ENCODE measurements at regions not wholly inside any gene's neighbourhood (a gene's known extent, or its start where the extent isn't known, plus 50 kb on each side); places are given as distances from the start of the nearest gene placed in this dataset.
A peak's percentile ranks its signal among the peaks of the same experiment; 100 is the strongest.

DNA sequence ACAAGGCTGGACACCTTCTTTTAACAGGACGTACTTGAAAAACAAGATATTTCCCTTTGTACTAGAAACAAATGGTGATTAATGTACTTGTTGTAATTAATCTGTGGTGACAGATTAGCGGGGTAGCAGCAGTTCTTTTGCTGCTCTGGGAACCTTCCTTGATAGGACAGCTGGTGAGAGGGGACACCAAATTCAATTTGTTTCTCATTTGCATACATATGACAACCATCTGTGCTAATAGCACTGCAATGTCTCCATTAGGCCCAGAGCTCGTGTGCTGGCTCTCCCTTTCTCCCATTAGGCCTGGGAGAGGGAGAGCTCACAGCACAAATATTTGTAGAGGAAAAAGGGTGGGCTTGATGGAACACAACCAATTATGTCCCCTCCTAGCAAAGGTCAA lies 221.0 kb upstream of the HS3ST3A1 start:
- Mint-ChIP-seq H3K9me3 (peaks cover 0 to 12% (median 2%) of the 10 kb centered on the region in 11 donors), H3K4me3 (no peak overlapping the region), H3K4me1 (peaks cover 0 to 6% (median 0%) of the 10 kb centered on the region in 7 donors), H3K36me3 (peaks cover 0 to 11% (median 3%) of the 10 kb centered on the region in 5 donors), H3K27me3 (no peaks in the 10 kb centered on the region), H3K27ac (no peak overlapping the region)
- ATAC-seq (no peak), DNase-seq (no peak)
- ChIA-PET POLR2A (no interaction called here), CTCF (no interaction called here)
- H3K4me3 ChIP-seq (ENCODE audit: low read length) = no peak overlapping the region
- H3K27ac ChIP-seq (ENCODE audit: low read depth, low read length) = no peak overlapping the region
- no peaks in the 10 kb centered on the region for H3K9me3 ChIP-seq (ENCODE audit: control insufficient read depth in 2 of 3, low read length in 3 of 3)
- H3K27me3 ChIP-seq (ENCODE audit: control insufficient read depth in 2 of 2, insufficient read depth in 2 of 2, low read length in 2 of 2) = no peaks in the 10 kb centered on the region
- no peaks in the 10 kb centered on the region for H3K4me1 ChIP-seq (ENCODE audit: control insufficient read depth in 2 of 2, insufficient read depth in 2 of 2, low read length in 2 of 2)
- intact Hi-C loops (cut with micrococcal nuclease) = no loop called here
- H3K36me3 ChIP-seq (ENCODE audit: control insufficient read depth in 2 of 3, insufficient read depth in 3 of 3, low read length in 3 of 3) = no peaks in the 10 kb centered on the region

- H3K27me3 Mint-ChIP-seq = no peaks in the 10 kb centered on the region
- Histone ChIP-seq H3K4me3 (ENCODE audit: low read length) (no peak overlapping the region), H3K9me3 (ENCODE audit: control insufficient read depth in 2 of 3, low read length in 3 of 3) (no peaks in the 10 kb centered on the region), H3K27ac (ENCODE audit: low read depth, low read length) (no peak overlapping the region), H3K36me3 (ENCODE audit: control insufficient read depth in 2 of 3, insufficient read depth in 3 of 3, low read length in 3 of 3) (no peaks in the 10 kb centered on the region), H3K27me3 (ENCODE audit: control insufficient read depth in 2 of 2, insufficient read depth in 2 of 2, low read length in 2 of 2) (no peaks in the 10 kb centered on the region), H3K4me1 (ENCODE audit: control insufficient read depth in 2 of 2, insufficient read depth in 2 of 2, low read length in 2 of 2) (no peaks in the 10 kb centered on the region)
- peaks cover 0 to 19% (median 4%) of the 10 kb centered on the region in 11 donors for H3K9me3 Mint-ChIP-seq
- peaks cover 0 to 6% (median 0%) of the 10 kb centered on the region in 7 donors for H3K4me1 Mint-ChIP-seq
- ATAC-seq (no peak), DNase-seq (no peak)
- no peak overlapping the region for H3K27ac Mint-ChIP-seq
- no peak overlapping the region for H3K4me3 Mint-ChIP-seq
- peaks cover 0 to 20% (median 0%) of the 10 kb centered on the region in 5 donors for H3K36me3 Mint-ChIP-seq
- CTCF ChIA-PET = no interaction called here
- POLR2A ChIA-PET = no interaction called here
- intact Hi-C loops (cut with micrococcal nuclease) = no loop called here
These were observed 223.9 kb upstream of the HS3ST3A1 start for GRCh38 chr17:13825526-13826040.

DNA sequence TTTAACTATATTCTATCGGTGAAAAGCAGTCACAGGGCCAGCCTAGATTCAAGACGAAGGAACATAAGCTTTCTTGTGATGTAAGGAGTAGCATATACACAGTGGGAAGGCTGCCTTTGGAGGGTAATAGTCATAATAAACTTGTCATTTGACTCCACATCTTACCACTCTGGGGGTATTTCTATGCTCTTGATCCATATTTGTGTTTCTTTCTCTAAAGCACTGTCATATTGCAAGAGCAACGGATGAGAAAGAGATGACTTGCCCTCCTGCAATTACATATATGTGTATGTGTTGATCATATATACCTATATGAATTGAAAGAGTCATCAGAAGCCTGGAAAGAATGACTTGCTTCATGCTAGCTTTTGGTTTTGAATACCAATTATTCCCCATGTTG lies 225.4 kb upstream of the HS3ST3A1 start:
- H3K36me3 ChIP-seq (ENCODE audit: control insufficient read depth in 2 of 3, insufficient read depth in 3 of 3, low read length in 3 of 3) = no peaks in the 10 kb centered on the region
- intact Hi-C loops (cut with micrococcal nuclease) = no loop called here
- no peak overlapping the region for H3K4me3 ChIP-seq (ENCODE audit: low read length)
- CTCF ChIA-PET = no interaction called here
- POLR2A ChIA-PET = no interaction called here
- ATAC-seq (no peak), DNase-seq (no peak)
- no peaks in the 10 kb centered on the region for H3K4me1 ChIP-seq (ENCODE audit: control insufficient read depth in 2 of 2, insufficient read depth in 2 of 2, low read length in 2 of 2)
- Mint-ChIP-seq H3K4me1 (peaks cover 0 to 6% (median 0%) of the 10 kb centered on the region in 7 donors), H3K36me3 (peaks cover 0 to 23% (median 1%) of the 10 kb centered on the region in 5 donors), H3K9me3 (peaks cover 0 to 19% (median 4%) of the 10 kb centered on the region in 11 donors), H3K27me3 (peaks cover 0 to under 1% (median 0%) of the 10 kb centered on the region in 5 donors), H3K27ac (no peak overlapping the region), H3K4me3 (no peak overlapping the region)
- no peak overlapping the region for H3K27ac ChIP-seq (ENCODE audit: low read depth, low read length)
- no peaks in the 10 kb centered on the region for H3K9me3 ChIP-seq (ENCODE audit: control insufficient read depth in 2 of 3, low read length in 3 of 3)
- H3K27me3 ChIP-seq (ENCODE audit: control insufficient read depth in 2 of 2, insufficient read depth in 2 of 2, low read length in 2 of 2) = no peaks in the 10 kb centered on the region

GRCh38 chr17:13833921-13834320 lies 232.2 kb upstream of the HS3ST3A1 start:
- Histone ChIP-seq H3K27ac (ENCODE audit: low read depth, low read length) (no peak overlapping the region), H3K4me1 (ENCODE audit: control insufficient read depth in 2 of 2, insufficient read depth in 2 of 2, low read length in 2 of 2) (no peaks in the 10 kb centered on the region), H3K27me3 (ENCODE audit: control insufficient read depth in 2 of 2, insufficient read depth in 2 of 2, low read length in 2 of 2) (no peaks in the 10 kb centered on the region), H3K9me3 (ENCODE audit: control insufficient read depth in 2 of 3, low read length in 3 of 3) (no peaks in the 10 kb centered on the region), H3K36me3 (ENCODE audit: control insufficient read depth in 2 of 3, insufficient read depth in 3 of 3, low read length in 3 of 3) (no peaks in the 10 kb centered on the region), H3K4me3 (ENCODE audit: low read length) (no peak overlapping the region)
- POLR2A ChIA-PET = no interaction called here
- CTCF ChIA-PET = no interaction called here
- ATAC-seq (no peak), DNase-seq (no peak)
- H3K4me1 Mint-ChIP-seq = no peaks in the 10 kb centered on the region
- H3K9me3 Mint-ChIP-seq = peaks cover 0 to 5% (median 1%) of the 10 kb centered on the region in 11 donors
- H3K4me3 Mint-ChIP-seq = no peak overlapping the region
- H3K27ac Mint-ChIP-seq = no peak overlapping the region
- H3K27me3 Mint-ChIP-seq = peaks cover 0 to 4% (median 0%) of the 10 kb centered on the region in 5 donors
- H3K36me3 Mint-ChIP-seq = peaks cover 0 to 19% (median 5%) of the 10 kb centered on the region in 5 donors
- intact Hi-C loops (cut with micrococcal nuclease) = no loop called here

DNA sequence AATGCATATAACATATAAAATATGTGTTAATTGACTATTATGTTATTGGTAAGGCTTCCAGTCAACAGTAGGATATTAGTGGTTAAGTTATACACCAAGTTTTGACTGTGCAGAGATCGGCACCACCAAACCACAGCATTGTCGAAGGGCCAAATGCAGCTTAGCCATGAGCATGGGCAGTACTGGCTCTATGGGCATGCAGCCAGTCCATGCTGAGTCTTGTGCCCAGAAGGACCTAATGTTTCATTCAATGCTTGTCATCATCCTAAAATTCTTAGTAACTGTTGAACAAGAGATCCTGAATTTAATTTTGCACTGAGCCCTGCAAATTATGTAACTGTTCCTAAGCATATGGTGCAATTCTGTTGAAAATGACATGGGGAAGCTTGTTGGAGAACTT lies 233.4 kb upstream of the HS3ST3A1 start:
- H3K4me1 ChIP-seq (ENCODE audit: control insufficient read depth in 2 of 2, insufficient read depth in 2 of 2, low read length in 2 of 2) = no peaks in the 10 kb centered on the region
- no peak for DNase-seq
- peaks cover 0 to 19% (median 5%) of the 10 kb centered on the region in 5 donors for H3K36me3 Mint-ChIP-seq
- H3K9me3 Mint-ChIP-seq = peaks cover 0 to 5% (median 0%) of the 10 kb centered on the region in 11 donors
- H3K4me1 Mint-ChIP-seq = no peaks in the 10 kb centered on the region
- H3K27ac ChIP-seq (ENCODE audit: low read depth, low read length) = no peak overlapping the region
- CTCF ChIA-PET = no interaction called here
- H3K4me3 ChIP-seq (ENCODE audit: low read length) = no peak overlapping the region
- peaks cover 0 to 4% (median 0%) of the 10 kb centered on the region in 5 donors for H3K27me3 Mint-ChIP-seq
- POLR2A ChIA-PET = no interaction called here
- H3K36me3 ChIP-seq (ENCODE audit: control insufficient read depth in 2 of 3, insufficient read depth in 3 of 3, low read length in 3 of 3) = no peaks in the 10 kb centered on the region
- H3K9me3 ChIP-seq (ENCODE audit: control insufficient read depth in 2 of 3, low read length in 3 of 3) = no peaks in the 10 kb centered on the region
- ATAC-seq = no peak
- no peak overlapping the region for H3K4me3 Mint-ChIP-seq
- no peaks in the 10 kb centered on the region for H3K27me3 ChIP-seq (ENCODE audit: control insufficient read depth in 2 of 2, insufficient read depth in 2 of 2, low read length in 2 of 2)
- H3K27ac Mint-ChIP-seq = no peak overlapping the region
- intact Hi-C loops (cut with micrococcal nuclease) = no loop called here

DNA sequence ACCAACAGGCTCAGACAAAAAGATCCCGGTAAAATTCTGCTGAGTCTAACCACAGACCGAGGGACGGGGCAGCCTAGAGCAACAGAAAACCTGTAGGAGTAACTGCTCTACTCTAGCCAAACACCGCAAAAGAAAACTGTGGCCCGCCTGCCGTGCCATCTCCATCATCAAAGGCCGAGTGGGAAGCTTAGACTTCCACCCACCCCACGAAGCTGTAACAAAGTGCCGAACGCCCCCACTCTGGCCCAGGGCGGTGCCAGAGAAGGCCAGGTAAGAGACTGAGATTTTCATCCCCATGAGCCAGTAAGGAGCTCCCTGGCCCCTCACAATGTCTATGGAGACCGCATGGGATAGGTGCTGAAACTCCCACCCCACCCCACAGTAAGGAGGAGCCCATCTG lies 231.9 kb upstream of the COX10 start:
- no peak overlapping the region for H3K4me3 ChIP-seq (ENCODE audit: low read length)
- no peak for ATAC-seq
- H3K27me3 Mint-ChIP-seq = peaks cover 0 to under 1% (median 0%) of the 10 kb centered on the region in 5 donors
- POLR2A ChIA-PET = no interaction called here
- no peaks in the 10 kb centered on the region for H3K36me3 ChIP-seq (ENCODE audit: control insufficient read depth in 2 of 3, insufficient read depth in 3 of 3, low read length in 3 of 3)
- CTCF ChIA-PET = no interaction called here
- H3K9me3 ChIP-seq (ENCODE audit: control insufficient read depth in 2 of 3, low read length in 3 of 3) = no peaks in the 10 kb centered on the region
- H3K9me3 Mint-ChIP-seq = peaks cover 0 to 4% (median 0%) of the 10 kb centered on the region in 11 donors
- H3K27me3 ChIP-seq (ENCODE audit: control insufficient read depth in 2 of 2, insufficient read depth in 2 of 2, low read length in 2 of 2) = no peaks in the 10 kb centered on the region
- DNase-seq = no peak
- H3K27ac Mint-ChIP-seq = no peak overlapping the region
- no peaks in the 10 kb centered on the region for H3K4me1 Mint-ChIP-seq
- H3K36me3 Mint-ChIP-seq = peaks cover 0 to 16% (median 1%) of the 10 kb centered on the region in 5 donors
- no peak overlapping the region for H3K27ac ChIP-seq (ENCODE audit: low read depth, low read length)
- intact Hi-C loops (cut with micrococcal nuclease) = no loop called here
- no peak overlapping the region for H3K4me3 Mint-ChIP-seq
- H3K4me1 ChIP-seq (ENCODE audit: control insufficient read depth in 2 of 2, insufficient read depth in 2 of 2, low read length in 2 of 2) = no peaks in the 10 kb centered on the region

GRCh38 chr17:13840254-13840653 lies 229.1 kb upstream of the COX10 start:
- ChIA-PET CTCF (no interaction called here), POLR2A (no interaction called here)
- Histone ChIP-seq H3K4me3 (ENCODE audit: low read length) (no peak overlapping the region), H3K27ac (ENCODE audit: low read depth, low read length) (no peak overlapping the region), H3K9me3 (ENCODE audit: control insufficient read depth in 2 of 3, low read length in 3 of 3) (no peaks in the 10 kb centered on the region), H3K36me3 (ENCODE audit: control insufficient read depth in 2 of 3, insufficient read depth in 3 of 3, low read length in 3 of 3) (no peaks in the 10 kb centered on the region), H3K27me3 (ENCODE audit: control insufficient read depth in 2 of 2, insufficient read depth in 2 of 2, low read length in 2 of 2) (no peaks in the 10 kb centered on the region), H3K4me1 (ENCODE audit: control insufficient read depth in 2 of 2, insufficient read depth in 2 of 2, low read length in 2 of 2) (no peaks in the 10 kb centered on the region)
- Mint-ChIP-seq H3K36me3 (peaks cover 0 to 4% (median 0%) of the 10 kb centered on the region in 5 donors), H3K9me3 (no peaks in the 10 kb centered on the region), H3K27me3 (no peaks in the 10 kb centered on the region), H3K4me3 (no peak overlapping the region), H3K4me1 (no peaks in the 10 kb centered on the region), H3K27ac (peak overlapping the region in 1 of 9 donors; percentile 14)
- no peak for ATAC-seq
- intact Hi-C loops (cut with micrococcal nuclease) = no loop called here
- DNase-seq = no peak

All from naive thymus-derived CD4-positive, alpha-beta T cell (primary cell).